ENCODE measurements at regions not wholly inside any gene's neighbourhood (a gene's known extent, or its start where the extent isn't known, plus 50 kb on each side); places are given as distances from the start of the nearest gene placed in this dataset.

DNA sequence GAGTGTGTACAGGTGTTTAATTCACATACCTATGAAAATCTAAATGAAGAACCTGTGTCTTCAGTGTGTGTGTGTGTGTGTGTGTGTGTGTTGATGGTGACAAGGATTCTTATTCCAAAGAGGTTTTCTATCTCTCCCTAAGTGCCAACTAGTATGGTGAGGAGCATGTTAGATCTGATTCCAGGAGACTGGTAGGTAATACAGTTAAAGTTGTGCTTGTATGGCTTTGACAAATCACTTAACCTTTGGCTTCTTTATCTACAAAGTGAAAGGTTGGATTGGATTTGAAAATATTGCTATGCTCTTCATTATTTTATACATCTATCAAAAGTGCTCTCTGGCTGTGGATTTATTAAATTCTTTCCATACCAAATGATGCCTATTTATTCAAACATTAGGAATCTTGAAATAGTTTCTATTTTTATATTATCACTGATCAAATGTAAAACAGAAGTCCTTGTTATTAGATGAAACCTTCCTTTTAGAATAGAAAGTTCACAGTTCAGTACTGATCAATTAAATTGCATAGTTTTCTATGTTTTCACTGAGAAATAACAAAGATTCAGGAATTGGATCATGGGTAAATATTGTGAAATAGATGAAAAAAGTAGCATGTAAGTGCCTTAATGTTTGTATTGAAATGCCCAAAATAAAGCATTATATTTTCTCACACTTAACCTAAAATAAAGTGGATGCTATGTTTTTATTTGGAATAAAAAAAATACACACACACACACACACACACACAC, 84.4 kb upstream of the MLIP start:
- Histone ChIP-seq H3K9me3 (ENCODE audit: low read depth) (no peaks in the 10 kb centered on the region), H3K36me3 (ENCODE audit: low read depth) (no peaks in the 10 kb centered on the region), H3K27ac (no peak overlapping the region), H3K27me3 (replicated peaks; ENCODE audit: insufficient read depth) (no peaks in the 10 kb centered on the region), H4K20me1 (ENCODE audit: insufficient read depth) (no peaks in the 10 kb centered on the region), H3K4me1 (ENCODE audit: insufficient read depth) (no peaks in the 10 kb centered on the region), H3F3A (ENCODE audit: insufficient read depth) (no peaks in the 10 kb centered on the region), H2AFZ (no peak overlapping the region), H3K9me2 (ENCODE audit: insufficient read depth) (no peaks in the 10 kb centered on the region), H3K9ac (no peak overlapping the region), H3K4me3 (no peak overlapping the region), H3K79me2 (ENCODE audit: insufficient read depth) (no peaks in the 10 kb centered on the region), H3K4me2 (ENCODE audit: unreplicated experiment) (no peak overlapping the region)
- TF ChIP-seq EZH2 (IDR thresholded peaks at IDR 0.05; ENCODE audit: insufficient read depth, poor library complexity, severe bottlenecking), result no peak
- no peak for TF ChIP-seq EZH2phosphoT487 (IDR thresholded peaks at IDR 0.05; ENCODE audit: insufficient read depth, low read depth)
- in situ Hi-C loops (cut with MboI), result no loop called here
- no peak for DNase-seq

DNA sequence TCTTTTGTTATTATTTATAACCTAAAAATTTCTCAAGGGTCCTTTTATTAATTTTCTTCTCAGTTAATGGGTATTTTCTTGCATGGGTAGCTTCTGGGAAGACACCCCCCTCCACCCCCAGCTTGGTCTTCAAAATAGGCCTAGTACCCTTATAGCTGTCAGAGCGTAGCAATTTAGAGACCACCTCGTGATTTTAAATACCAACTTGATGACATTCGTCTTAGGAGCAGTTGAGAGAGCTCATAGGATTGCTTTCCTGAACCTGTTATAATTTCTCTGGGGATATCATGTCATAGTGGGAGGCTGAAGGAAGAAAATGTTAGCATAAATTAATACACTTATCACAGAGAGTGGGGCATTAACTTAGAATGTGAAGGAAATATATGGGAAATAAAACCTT, 83.1 kb upstream of the MLIP start:
- Histone ChIP-seq H3K4me3 (no peak overlapping the region), H3K27me3 (replicated peaks; ENCODE audit: insufficient read depth) (no peaks in the 10 kb centered on the region), H3K9ac (no peak overlapping the region), H2AFZ (no peak overlapping the region), H3K9me3 (ENCODE audit: low read depth) (no peaks in the 10 kb centered on the region), H3F3A (ENCODE audit: insufficient read depth) (no peaks in the 10 kb centered on the region), H3K79me2 (ENCODE audit: insufficient read depth) (no peaks in the 10 kb centered on the region), H3K36me3 (ENCODE audit: low read depth) (no peaks in the 10 kb centered on the region), H3K4me2 (ENCODE audit: unreplicated experiment) (no peak overlapping the region), H3K27ac (no peak overlapping the region), H3K4me1 (ENCODE audit: insufficient read depth) (no peaks in the 10 kb centered on the region), H4K20me1 (ENCODE audit: insufficient read depth) (no peaks in the 10 kb centered on the region), H3K9me2 (ENCODE audit: insufficient read depth) (no peaks in the 10 kb centered on the region)
- 66 to 74% methylated on average over 3 of the region's 3 CpGs for WGBS, 2 experiments (ENCODE audit: low coverage in 1 of 2, low lambda C conversion rate in 2 of 2, missing lambda C conversion rate in 2 of 2)
- in situ Hi-C loops (cut with MboI), result no loop called here
- TF ChIP-seq EZH2 (IDR thresholded peaks at IDR 0.05; ENCODE audit: insufficient read depth, poor library complexity, severe bottlenecking) (no peak), EZH2phosphoT487 (IDR thresholded peaks at IDR 0.05; ENCODE audit: insufficient read depth, low read depth) (no peak)
- no peak for DNase-seq

DNA sequence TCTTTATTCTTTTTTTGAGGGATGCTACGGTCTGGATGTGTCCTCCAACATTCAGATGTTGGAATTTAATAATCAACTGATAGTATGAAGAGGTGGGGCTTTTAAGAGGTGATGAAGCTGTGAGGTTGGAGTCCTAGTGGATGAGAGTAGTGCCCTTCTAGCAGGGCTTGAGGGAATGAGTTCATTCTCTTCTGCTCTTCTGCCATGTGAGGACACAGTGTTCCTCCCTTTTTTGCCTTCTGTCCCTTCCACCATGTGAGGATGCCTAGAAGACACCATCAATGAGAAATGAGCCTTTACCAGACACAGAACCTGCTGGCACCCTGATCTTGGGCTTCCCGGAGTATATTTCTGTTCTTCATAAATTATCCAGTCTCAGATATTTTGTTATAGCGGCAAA, 82.1 kb upstream of the MLIP start:
- Histone ChIP-seq H3K9ac (no peak overlapping the region), H3K9me3 (ENCODE audit: low read depth) (no peaks in the 10 kb centered on the region), H3F3A (ENCODE audit: insufficient read depth) (no peaks in the 10 kb centered on the region), H3K79me2 (ENCODE audit: insufficient read depth) (no peaks in the 10 kb centered on the region), H3K4me3 (no peak overlapping the region), H3K27me3 (replicated peaks; ENCODE audit: insufficient read depth) (no peaks in the 10 kb centered on the region), H4K20me1 (ENCODE audit: insufficient read depth) (no peaks in the 10 kb centered on the region), H3K36me3 (ENCODE audit: low read depth) (no peaks in the 10 kb centered on the region), H3K9me2 (ENCODE audit: insufficient read depth) (no peaks in the 10 kb centered on the region), H3K4me1 (ENCODE audit: insufficient read depth) (no peaks in the 10 kb centered on the region), H3K4me2 (ENCODE audit: unreplicated experiment) (no peak overlapping the region), H3K27ac (no peak overlapping the region), H2AFZ (no peak overlapping the region)
- DNase-seq, result no peak
- 69 to 78% methylated on average over 3 of the region's 3 CpGs for WGBS, 2 experiments (ENCODE audit: low coverage in 1 of 2, low lambda C conversion rate in 2 of 2, missing lambda C conversion rate in 2 of 2)
- TF ChIP-seq EZH2 (IDR thresholded peaks at IDR 0.05; ENCODE audit: insufficient read depth, poor library complexity, severe bottlenecking) (no peak), EZH2phosphoT487 (IDR thresholded peaks at IDR 0.05; ENCODE audit: insufficient read depth, low read depth) (no peak)
- in situ Hi-C loops (cut with MboI), result no loop called here

DNA sequence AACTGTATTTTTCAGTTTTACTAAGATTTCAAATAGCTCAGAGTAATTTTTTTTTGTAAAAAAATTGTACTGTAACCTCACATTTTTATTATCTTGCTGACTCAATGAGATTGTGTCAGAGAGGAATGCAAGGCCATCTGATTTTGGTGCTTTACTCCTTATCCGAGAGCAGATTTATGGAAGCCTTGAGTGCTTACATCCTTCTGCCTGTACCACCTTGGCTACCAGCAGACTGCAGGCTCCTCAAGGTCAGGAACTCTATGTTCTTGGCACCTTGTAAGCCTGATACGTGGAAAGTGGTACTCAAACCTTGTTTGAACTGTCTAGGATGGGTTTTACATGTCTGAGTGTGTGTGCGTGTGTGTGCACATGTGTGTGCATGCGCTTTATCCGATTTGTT, 80.1 kb upstream of the MLIP start:
- no peaks in the 10 kb centered on the region for H3K27me3 ChIP-seq (replicated peaks; ENCODE audit: insufficient read depth)
- H3K9me3 ChIP-seq (ENCODE audit: low read depth), result no peaks in the 10 kb centered on the region
- no peaks in the 10 kb centered on the region for H3K4me1 ChIP-seq (ENCODE audit: insufficient read depth)
- H3K27ac ChIP-seq, result no peak overlapping the region
- no peaks in the 10 kb centered on the region for H3K79me2 ChIP-seq (ENCODE audit: insufficient read depth)
- no peak overlapping the region for H3K4me3 ChIP-seq
- no peak overlapping the region for H3K9ac ChIP-seq
- TF ChIP-seq EZH2 (IDR thresholded peaks at IDR 0.05; ENCODE audit: insufficient read depth, poor library complexity, severe bottlenecking) (no peak), EZH2phosphoT487 (IDR thresholded peaks at IDR 0.05; ENCODE audit: insufficient read depth, low read depth) (no peak)
- H3K36me3 ChIP-seq (ENCODE audit: low read depth), result no peaks in the 10 kb centered on the region
- H4K20me1 ChIP-seq (ENCODE audit: insufficient read depth), result no peaks in the 10 kb centered on the region
- H3F3A ChIP-seq (ENCODE audit: insufficient read depth), result no peaks in the 10 kb centered on the region
- in situ Hi-C loops (cut with MboI), result no loop called here
- H3K9me2 ChIP-seq (ENCODE audit: insufficient read depth), result no peaks in the 10 kb centered on the region
- 77 to 78% methylated on average over 5 of the region's 5 CpGs for WGBS, 2 experiments (ENCODE audit: low coverage in 1 of 2, low lambda C conversion rate in 2 of 2, missing lambda C conversion rate in 2 of 2)
- H3K4me2 ChIP-seq (ENCODE audit: unreplicated experiment), result no peak overlapping the region
- H2AFZ ChIP-seq, result no peak overlapping the region
- no peak for DNase-seq

DNA sequence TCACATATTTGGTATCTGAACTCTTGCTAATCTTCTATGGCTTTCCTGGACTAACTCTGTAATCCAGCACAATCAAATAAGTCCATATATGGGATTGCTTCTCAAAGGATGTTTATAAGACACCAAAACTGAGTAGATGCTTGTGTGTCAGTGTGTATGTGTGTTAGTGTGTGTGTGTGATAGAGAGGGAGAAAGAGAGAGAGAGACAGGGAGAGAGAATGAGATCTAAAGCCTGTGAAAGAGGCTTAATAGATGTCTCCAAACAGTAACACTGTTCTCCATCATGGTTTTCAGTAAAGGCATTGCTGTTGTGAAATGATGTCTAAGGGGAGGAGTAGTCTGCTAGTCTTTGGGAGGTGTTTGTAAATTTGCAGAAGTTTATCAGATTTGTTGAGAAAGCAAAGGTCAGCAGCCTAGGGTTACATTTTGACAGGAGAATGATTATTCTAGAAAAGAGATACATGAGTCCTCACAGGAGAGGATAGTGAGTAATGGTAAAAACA, 73.9 kb upstream of the MLIP start:
- TF ChIP-seq EZH2phosphoT487 (IDR thresholded peaks at IDR 0.05; ENCODE audit: insufficient read depth, low read depth) (no peak), EZH2 (IDR thresholded peaks at IDR 0.05; ENCODE audit: insufficient read depth, poor library complexity, severe bottlenecking) (no peak)
- in situ Hi-C loops (cut with MboI), result no loop called here
- no peaks in the 10 kb centered on the region for H3F3A ChIP-seq (ENCODE audit: insufficient read depth)
- H3K9me2 ChIP-seq (ENCODE audit: insufficient read depth), result no peaks in the 10 kb centered on the region
- H3K4me1 ChIP-seq (ENCODE audit: insufficient read depth), result no peaks in the 10 kb centered on the region
- no peaks in the 10 kb centered on the region for H3K9me3 ChIP-seq (ENCODE audit: low read depth)
- H3K4me3 ChIP-seq, result no peak overlapping the region
- no peak overlapping the region for H3K4me2 ChIP-seq (ENCODE audit: unreplicated experiment)
- no peak overlapping the region for H3K27ac ChIP-seq
- H2AFZ ChIP-seq, result no peak overlapping the region
- H4K20me1 ChIP-seq (ENCODE audit: insufficient read depth), result no peaks in the 10 kb centered on the region
- DNase-seq, result no peak
- H3K79me2 ChIP-seq (ENCODE audit: insufficient read depth), result no peaks in the 10 kb centered on the region
- no peak overlapping the region for H3K9ac ChIP-seq
- no peaks in the 10 kb centered on the region; the same call in 1 of the 2 replicates for H3K27me3 ChIP-seq (replicated peaks; ENCODE audit: insufficient read depth)
- H3K36me3 ChIP-seq (ENCODE audit: low read depth), result no peaks in the 10 kb centered on the region
